Small intestine (tissue), 7 donors: ENCODE measurements at regions not wholly inside any gene's neighbourhood (a gene's known extent, or its start where the extent isn't known, plus 50 kb on each side); places are given as distances from the start of the nearest gene placed in this dataset.

Experiments
- DNase-seq, 2 donors: peaks; one replicate each; pipeline versions ENCODE4 v3.0.0 to v3.0.0-alpha.2; 2013
- FAIRE-seq: peaks from 2 replicates; lab custom pipeline; 2012; peaks lifted over from hg19 to GRCh38; lab: Jason Lieb, UNC
- H3K27ac ChIP-seq, 3 donors: one replicate each; pipeline ENCODE4 v1.5.1; 2013; ENCODE audit warnings: low read length in 2 of 3, mild to moderate bottlenecking in 2 of 3, control low read depth in 1 of 3, inconsistent platforms in 1 of 3, low read depth in 1 of 3, moderate library complexity in 1 of 3
- H3K27me3 ChIP-seq, 3 donors: one replicate each; pipeline ENCODE4 v1.6.1; 2013; ENCODE audit warnings: low read length in 3 of 3, inconsistent platforms in 1 of 3; ENCODE audit not compliant: control insufficient read depth in 3 of 3, insufficient read depth in 3 of 3
- H3K36me3 ChIP-seq, 3 donors: one replicate each; pipeline ENCODE4 v1.6.1; 2013; ENCODE audit warnings: low read length in 3 of 3, inconsistent platforms in 1 of 3, low read depth in 1 of 3, mild to moderate bottlenecking in 1 of 3, moderate library complexity in 1 of 3; ENCODE audit not compliant: control insufficient read depth in 3 of 3, insufficient read depth in 2 of 3
- H3K4me1 ChIP-seq, 3 donors: one replicate each; pipeline ENCODE4 v1.6.1; 2013; ENCODE audit warnings: low read length in 2 of 3, inconsistent platforms in 1 of 3, low read depth in 1 of 3, mild to moderate bottlenecking in 1 of 3, moderate library complexity in 1 of 3; ENCODE audit not compliant: control insufficient read depth in 3 of 3, insufficient read depth in 2 of 3
- H3K4me3 ChIP-seq, 3 donors: one replicate each; pipeline ENCODE4 v1.5.1; 2013; ENCODE audit warnings: low read length in 3 of 3, control low read depth in 1 of 3, inconsistent platforms in 1 of 3, low read depth in 1 of 3, mild to moderate bottlenecking in 1 of 3, moderate library complexity in 1 of 3
- H3K9me3 ChIP-seq, 2 donors: one replicate each; pipeline ENCODE4 v1.6.1; 2013; ENCODE audit warnings: low read depth in 1 of 2, low read length in 1 of 2; ENCODE audit not compliant: control insufficient read depth in 2 of 2, insufficient read depth in 1 of 2
- WGBS, 3 donors: extraction: QIAGEN DNeasy Blood & Tissue Kit; methylation state at CpG; one replicate each; pipeline ENCODE4 v1.1.7; 2013; 5-methylcytosine and 5-hydroxymethylcytosine counted together
- donor health status: healthy with polysubstance abuse.
- donor health status: control.
- donor health status: control.
- donor health status: Bipolar disorder and iron deficiency.
- donor health status: healthy.

GRCh38 chr17:77774182-77774581, 184.3 kb upstream of the TNRC6C start:
- no peaks in the 10 kb centered on the region for H3K36me3 ChIP-seq
- H3K27ac ChIP-seq: no peak overlapping the region
- H3K9me3 ChIP-seq: no peaks in the 10 kb centered on the region
- DNase-seq (no peak), FAIRE-seq (no peak)
- WGBS, 3 donors: 92 to 95% (median 94%) methylated on average over 13 of the region's 13 CpGs
- H3K4me1 ChIP-seq: no peaks in the 10 kb centered on the region
- H3K27me3 ChIP-seq: peaks cover 0 to 10% (median 0%) of the 10 kb centered on the region in 3 donors
- H3K4me3 ChIP-seq: no peak overlapping the region

GRCh38 chr17:77778636-77779489, 179.6 kb upstream of the TNRC6C start:
- Histone ChIP-seq H3K27me3 (peaks cover 0 to 4% (median 3%) of the 10 kb centered on the region in 3 donors), H3K27ac (peak overlapping the region in 1 of 3 donors; percentile 42), H3K9me3 (no peaks in the 10 kb centered on the region), H3K36me3 (no peaks in the 10 kb centered on the region), H3K4me3 (no peak overlapping the region), H3K4me1 (no peaks in the 10 kb centered on the region)
- WGBS, 3 donors: 51 to 80% (median 54%) methylated on average over 16 of the region's 16 CpGs
- DNase-seq: peak in 1 of 2 donors; percentile 21
- no peak for FAIRE-seq

GRCh38 chr17:77779711-77780539, 178.6 kb upstream of the TNRC6C start:
- no peaks in the 10 kb centered on the region for H3K36me3 ChIP-seq
- FAIRE-seq (no peak), DNase-seq (no peak)
- H3K9me3 ChIP-seq: no peaks in the 10 kb centered on the region
- H3K4me3 ChIP-seq: no peak overlapping the region
- WGBS, 3 donors: 44 to 57% (median 50%) methylated on average over 22 of the region's 22 CpGs
- no peaks in the 10 kb centered on the region for H3K4me1 ChIP-seq
- H3K27ac ChIP-seq: peak overlapping the region in 1 of 3 donors; percentile 42
- H3K27me3 ChIP-seq: peaks cover 0 to 5% (median 4%) of the 10 kb centered on the region in 3 donors

- no peak overlapping the region for H3K27ac ChIP-seq
- FAIRE-seq: no peak
- peaks cover 0 to 12% (median 4%) of the 10 kb centered on the region in 3 donors for H3K27me3 ChIP-seq
- DNase-seq: no peak
- no peak overlapping the region for H3K4me3 ChIP-seq
- no peaks in the 10 kb centered on the region for H3K4me1 ChIP-seq
- no peaks in the 10 kb centered on the region for H3K36me3 ChIP-seq
- no peaks in the 10 kb centered on the region for H3K9me3 ChIP-seq
- 65 to 73% (median 67%) methylated on average over 7 of the region's 7 CpGs for WGBS, 3 donors
These were observed 177.0 kb upstream of the TNRC6C start for GRCh38 chr17:77781536-77781935.

GRCh38 chr17:77782201-77782600, 176.3 kb upstream of the TNRC6C start:
- FAIRE-seq: no peak
- WGBS, 3 donors: 57 to 63% (median 57%) methylated on average over 10 of the region's 10 CpGs
- DNase-seq: no peak
- Histone ChIP-seq H3K9me3 (no peaks in the 10 kb centered on the region), H3K4me3 (no peak overlapping the region), H3K36me3 (no peaks in the 10 kb centered on the region), H3K4me1 (no peaks in the 10 kb centered on the region), H3K27me3 (peaks cover 3 to 15% (median 4%) of the 10 kb centered on the region in 3 donors), H3K27ac (no peak overlapping the region)

- H3K9me3 ChIP-seq: no peaks in the 10 kb centered on the region
- H3K27me3 ChIP-seq: peaks cover 3 to 15% (median 4%) of the 10 kb centered on the region in 3 donors
- 78 to 83% (median 79%) methylated on average over 14 of the region's 14 CpGs for WGBS, 3 donors
- H3K4me3 ChIP-seq: no peak overlapping the region
- FAIRE-seq (no peak), DNase-seq (no peak)
- H3K4me1 ChIP-seq: no peaks in the 10 kb centered on the region
- no peak overlapping the region for H3K27ac ChIP-seq
- no peaks in the 10 kb centered on the region for H3K36me3 ChIP-seq
These were observed 175.9 kb upstream of the TNRC6C start for GRCh38 chr17:77782611-77783010.

GRCh38 chr17:77783991-77784820, 174.3 kb upstream of the TNRC6C start:
- peaks cover 3 to 14% (median 4%) of the 10 kb centered on the region in 3 donors for H3K27me3 ChIP-seq
- H3K9me3 ChIP-seq: no peaks in the 10 kb centered on the region
- H3K27ac ChIP-seq: peak overlapping the region in 2 of 3 donors; percentile 11 to 14
- no peaks in the 10 kb centered on the region for H3K36me3 ChIP-seq
- FAIRE-seq: no peak
- WGBS, 3 donors: 44 to 69% (median 51%) methylated on average over 19 to 20 of the region's 20 CpGs
- H3K4me1 ChIP-seq: no peaks in the 10 kb centered on the region
- H3K4me3 ChIP-seq: no peak overlapping the region
- DNase-seq: peak in 1 of 2 donors; percentile 18
